GM20431 (cell line): ENCODE measurements at regions not wholly inside any gene's neighbourhood (a gene's known extent, or its start where the extent isn't known, plus 50 kb on each side); places are given as distances from the start of the nearest gene placed in this dataset.

ENCODE experiments used
- in situ Hi-C: fragments of 300-500 bp; cut with MseI, MboI; formaldehyde crosslinking; loops from one replicate; pipeline ENCODE4 v1.15.0; 2020; ENCODE audit warnings: low sequenced_read_pairs; ENCODE audit not compliant: unreplicated experiment

GRCh38 chr9:89801742-89802670 is 197.2 kb downstream of the GADD45G start:
- in situ Hi-C loops: no loop called here

- in situ Hi-C loops: no loop called here
Observed at GRCh38 chr9:89802781-89803355, 198.1 kb downstream of the GADD45G start.

GRCh38 chr9:89803403-89803802 is 198.6 kb downstream of the GADD45G start:
- in situ Hi-C loops: no loop called here

- in situ Hi-C loops: no loop called here
Observed at GRCh38 chr9:89804766-89805531, 200.1 kb downstream of the GADD45G start.

GRCh38 chr9:89805571-89806292 is 200.9 kb downstream of the GADD45G start:
- in situ Hi-C loops: no loop called here

- in situ Hi-C loops: no loop called here
Observed at GRCh38 chr9:89806371-89807100, 201.7 kb downstream of the GADD45G start.

- in situ Hi-C loops: no loop called here
Observed at GRCh38 chr9:89807101-89807395, 202.2 kb downstream of the GADD45G start.

GRCh38 chr9:89807682-89808075 is 202.9 kb downstream of the GADD45G start:
- in situ Hi-C loops: no loop called here

- in situ Hi-C loops: no loop called here
Observed at GRCh38 chr9:89808076-89808755, 203.4 kb downstream of the GADD45G start.

- in situ Hi-C loops: no loop called here
Observed at GRCh38 chr9:89808756-89809181, 204.0 kb downstream of the GADD45G start.

- in situ Hi-C loops: no loop called here
Observed at GRCh38 chr9:89810431-89810830, 205.6 kb downstream of the GADD45G start.

- in situ Hi-C loops: no loop called here
Observed at GRCh38 chr9:89811356-89811755, 206.5 kb downstream of the GADD45G start.

GRCh38 chr9:89811886-89812450 is 207.2 kb downstream of the GADD45G start:
- in situ Hi-C loops: no loop called here

GRCh38 chr9:89812556-89813181 is 207.9 kb downstream of the GADD45G start:
- in situ Hi-C loops: no loop called here

- in situ Hi-C loops: no loop called here
Observed at GRCh38 chr9:89813482-89813881, 208.7 kb downstream of the GADD45G start.

- in situ Hi-C loops: no loop called here
Observed at GRCh38 chr9:89814340-89815040, 209.7 kb downstream of the GADD45G start.

GRCh38 chr9:89815061-89815902 is 210.5 kb downstream of the GADD45G start:
- in situ Hi-C loops: no loop called here
